B cell (primary cell): ENCODE measurements at regions not wholly inside any gene's neighbourhood (a gene's known extent, or its start where the extent isn't known, plus 50 kb on each side); places are given as distances from the start of the nearest gene placed in this dataset.
A peak's percentile ranks its signal among the peaks of the same experiment; 100 is the strongest.

ENCODE experiments used
- ATAC-seq: fragments of 200-7000 bp; cut with Tn5 transposase; one replicate; pipeline ENCODE4 v1.10.0; 2021; ENCODE audit warnings: low read depth, mild to moderate bottlenecking, moderate number of reproducible peaks, moderate library complexity
- CTCF ChIA-PET: fragments of 350-600 bp; sonication (Branson Sonifier 250); formaldehyde crosslinking; loops from one replicate; lab custom pipeline; 2021; ENCODE audit warnings: antibody characterized with exemption, inconsistent platforms; lab: Charles Lee
- POLR2A ChIA-PET: fragments of 350-600 bp; sonication (Branson Sonifier 250); formaldehyde crosslinking; loops from one replicate; lab custom pipeline; 2021; ENCODE audit warnings: antibody characterized with exemption; lab: Charles Lee
- DNase-seq: peaks from one replicate; pipeline ENCODE4 v3.0.0; 2013
- H2AFZ ChIP-seq: 2 replicates; pipeline ENCODE4 v1.6.1; 2012; ENCODE audit warnings: mild to moderate bottlenecking, low read depth, low read length; ENCODE audit not compliant: insufficient read depth, poor library complexity, severe bottlenecking
- H3K27ac ChIP-seq, 2 donors: 1 replicate in 1 of 2; 2 replicates in 1 of 2; pipeline ENCODE4 v1.5.1; 2012 to 2013; ENCODE audit warnings: low read length in 2 of 2, mild to moderate bottlenecking in 2 of 2, moderate library complexity in 1 of 2
- H3K27me3 ChIP-seq, 4 experiments: fragments of 200-600 bp in 1 of 4; sonication (generic) in 1 of 4; replicated peaks in 1 of 4; 1 replicate in 2 of 4; 2 replicates in 2 of 4; pipeline versions ENCODE4 v1.6.1 to v1.7.0; 2013 to 2016; ENCODE audit warnings: low read length in 3 of 4, mild to moderate bottlenecking in 2 of 4, mixed read lengths in 1 of 4, moderate library complexity in 1 of 4; ENCODE audit not compliant: insufficient read depth in 4 of 4, control insufficient read depth in 3 of 4; ENCODE audit errors: control extremely low read depth in 1 of 4
- H3K36me3 ChIP-seq, 2 experiments: replicated peaks in 1 of 2; 1 replicate in 1 of 2; 2 replicates in 1 of 2; pipeline versions ENCODE4 v1.6.1 to v1.7.1; 2013; ENCODE audit warnings: low read length in 1 of 2; ENCODE audit not compliant: insufficient read depth in 2 of 2, control insufficient read depth in 1 of 2; ENCODE audit errors: control extremely low read depth in 1 of 2, extremely low read depth in 1 of 2
- H3K4me1 ChIP-seq, 2 donors: fragments of 200-600 bp in 1 of 2; sonication (generic) in 1 of 2; 1 replicate in 1 of 2; 2 replicates in 1 of 2; pipeline versions ENCODE4 v1.5.1 to v1.6.1; 2013 to 2017; ENCODE audit warnings: low read length in 2 of 2; ENCODE audit not compliant: control insufficient read depth in 2 of 2, insufficient read depth in 2 of 2
- H3K4me2 ChIP-seq: replicated peaks from 2 replicates; pipeline ENCODE3; 2012; ENCODE audit warnings: mild to moderate bottlenecking, low read depth, low read length; ENCODE audit not compliant: poor library complexity, severe bottlenecking
- H3K4me3 ChIP-seq, 5 experiments: fragments of 200-600 bp in 1 of 5; sonication (generic) in 1 of 5; 1 replicate in 3 of 5; 2 replicates in 2 of 5; pipeline versions ENCODE4 v1.5.1 to v1.7.0; 2011 to 2016; ENCODE audit warnings: low read length in 4 of 5, mild to moderate bottlenecking in 4 of 5, low read depth in 2 of 5, control low read depth in 1 of 5, moderate library complexity in 1 of 5; ENCODE audit not compliant: insufficient read depth in 1 of 5; ENCODE audit errors: control extremely low read depth in 1 of 5, extremely low read depth in 1 of 5
- H3K79me2 ChIP-seq: fragments of 200-600 bp; sonication (generic); one replicate; pipeline ENCODE4 v1.6.0; 2016; ENCODE audit warnings: low read length; ENCODE audit not compliant: control insufficient read depth, insufficient read depth
- H3K9ac ChIP-seq: fragments of 200-600 bp; sonication (generic); 2 replicates; pipeline ENCODE4 v1.6.1; 2017; ENCODE audit warnings: mild to moderate bottlenecking, low read length, moderate library complexity
- H3K9me3 ChIP-seq, 3 donors: one replicate each; pipeline versions ENCODE4 v1.6.1 to v1.7.1; 2013; ENCODE audit warnings: low read length in 2 of 3; ENCODE audit not compliant: control insufficient read depth in 2 of 3, insufficient read depth in 1 of 3; ENCODE audit errors: control extremely low read depth in 1 of 3
- H4K20me1 ChIP-seq: 2 replicates; pipeline ENCODE4 v1.6.0; 2012; ENCODE audit warnings: mild to moderate bottlenecking, low read length; ENCODE audit not compliant: insufficient read depth, control insufficient read depth, poor library complexity, severe bottlenecking
- H3K27ac Mint-ChIP-seq: one replicate; pipeline ENCODE4 v1.8.0; 2021; ENCODE audit warnings: mixed read lengths
- H3K27me3 Mint-ChIP-seq: one replicate; pipeline ENCODE4 v1.8.0; 2021; ENCODE audit warnings: mixed read lengths
- H3K4me1 Mint-ChIP-seq: one replicate; pipeline ENCODE4 v1.8.0; 2021; ENCODE audit warnings: mixed read lengths
- H3K4me3 Mint-ChIP-seq: one replicate; pipeline ENCODE4 v1.8.0; 2021; ENCODE audit warnings: mixed read lengths
- H3K9me3 Mint-ChIP-seq: one replicate; pipeline ENCODE4 v1.8.0; 2022; ENCODE audit warnings: mixed read lengths; ENCODE audit not compliant: insufficient read depth
- EZH2 ChIP-seq: IDR thresholded peaks from 2 replicates; pipeline ENCODE4 v1.6.1; 2012; ENCODE audit warnings: borderline replicate concordance, low read depth, mild to moderate bottlenecking, moderate library complexity, low read length; ENCODE audit not compliant: insufficient read depth, poor library complexity, severe bottlenecking
- WGBS: methylation state at CpG from one replicate; pipeline ENCODE4 v1.1.5; 2013; ENCODE audit warnings: missing lambda C conversion rate; ENCODE audit not compliant: insufficient coverage; 5-methylcytosine and 5-hydroxymethylcytosine counted together
- intact Hi-C: fragments of 100-400 bp; cut with micrococcal nuclease; formaldehyde crosslinking; loops from one replicate; pipeline ENCODE4 v1.10.0; 2022
- TF ChIP-seq, protein P1 (sequence below): fragments of 200-600 bp; IDR thresholded peaks from one replicate; pipeline ENCODE4 v1.8.0; 2022; ENCODE audit warnings: antibody characterized with exemption, mild to moderate bottlenecking

DNA sequence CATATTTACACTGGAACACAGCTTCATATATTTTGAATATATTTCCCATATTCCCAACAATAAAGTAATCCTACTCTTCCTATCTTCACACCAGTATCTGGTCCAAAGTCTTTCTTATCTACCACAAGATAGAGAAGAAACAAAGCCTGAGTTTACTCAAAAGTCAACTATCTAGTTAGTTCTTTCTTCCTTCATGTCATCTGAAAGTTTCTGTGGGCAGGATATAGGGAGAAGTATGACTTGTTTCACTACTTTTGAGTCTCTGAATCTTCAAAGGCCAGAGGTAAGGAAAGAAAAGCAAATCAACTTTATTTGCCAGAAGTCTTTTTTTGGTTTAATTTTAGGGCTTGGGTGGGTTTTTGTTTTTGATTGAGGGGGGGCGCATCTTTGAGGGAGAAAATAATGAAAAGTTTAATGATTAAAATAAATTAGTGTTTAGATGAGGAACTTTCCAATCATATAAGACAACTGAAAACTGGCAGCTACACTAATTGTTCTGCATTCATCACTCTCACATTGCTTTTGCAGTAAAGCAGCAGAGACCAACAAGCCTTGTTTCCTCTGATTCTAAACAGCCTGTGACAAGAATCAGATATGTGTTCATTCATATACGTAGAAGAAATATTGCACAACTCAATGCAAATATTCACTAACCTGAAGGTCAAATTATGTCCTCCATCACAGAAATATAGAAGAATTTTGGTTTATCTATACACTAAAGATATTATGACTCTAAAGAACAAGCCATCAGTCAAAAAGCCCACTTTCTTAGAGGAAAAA, 421.4 kb downstream of the SHQ1 start:
- POLR2A ChIA-PET: no interaction called here
- peaks cover 87% of the 10 kb centered on the region for H4K20me1 ChIP-seq
- H3K4me1 ChIP-seq: peaks cover 17 to 50% of the 10 kb centered on the region in 2 donors
- Mint-ChIP-seq H3K9me3 (peaks cover 7% of the 10 kb centered on the region), H3K4me3 (peak overlapping the region; percentile 77), H3K27me3 (no peaks in the 10 kb centered on the region), H3K4me1 (peaks cover 62% of the 10 kb centered on the region), H3K27ac (no peak overlapping the region)
- H3K27ac ChIP-seq: peak overlapping the region in 1 of 2 donors; percentile 9
- CTCF ChIA-PET: interaction anchor here (0.6 to 1.5 kb wide), 2 partner anchors 98 to 552 kb away, joined by 3 to 5 read pairs; no protein-coding TSS in a partner anchor
- WGBS: no CpG with 5 or more reads among the region's 2 CpGs
- H3K4me3 ChIP-seq: peak overlapping the region in 1 of 5 experiments; percentile 24
- H3K36me3 ChIP-seq: no peaks in the 10 kb centered on the region
- TF ChIP-seq, protein P1, sequence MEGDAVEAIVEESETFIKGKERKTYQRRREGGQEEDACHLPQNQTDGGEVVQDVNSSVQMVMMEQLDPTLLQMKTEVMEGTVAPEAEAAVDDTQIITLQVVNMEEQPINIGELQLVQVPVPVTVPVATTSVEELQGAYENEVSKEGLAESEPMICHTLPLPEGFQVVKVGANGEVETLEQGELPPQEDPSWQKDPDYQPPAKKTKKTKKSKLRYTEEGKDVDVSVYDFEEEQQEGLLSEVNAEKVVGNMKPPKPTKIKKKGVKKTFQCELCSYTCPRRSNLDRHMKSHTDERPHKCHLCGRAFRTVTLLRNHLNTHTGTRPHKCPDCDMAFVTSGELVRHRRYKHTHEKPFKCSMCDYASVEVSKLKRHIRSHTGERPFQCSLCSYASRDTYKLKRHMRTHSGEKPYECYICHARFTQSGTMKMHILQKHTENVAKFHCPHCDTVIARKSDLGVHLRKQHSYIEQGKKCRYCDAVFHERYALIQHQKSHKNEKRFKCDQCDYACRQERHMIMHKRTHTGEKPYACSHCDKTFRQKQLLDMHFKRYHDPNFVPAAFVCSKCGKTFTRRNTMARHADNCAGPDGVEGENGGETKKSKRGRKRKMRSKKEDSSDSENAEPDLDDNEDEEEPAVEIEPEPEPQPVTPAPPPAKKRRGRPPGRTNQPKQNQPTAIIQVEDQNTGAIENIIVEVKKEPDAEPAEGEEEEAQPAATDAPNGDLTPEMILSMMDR: no peak
- TF ChIP-seq EZH2: no peak
- no peak for ATAC-seq
- H3K27me3 ChIP-seq: no peaks in the 10 kb centered on the region
- no peak for DNase-seq
- H3K9ac ChIP-seq: peak overlapping the region; percentile 34
- peak overlapping the region; percentile 45 for H3K4me2 ChIP-seq
- H3K79me2 ChIP-seq: peaks cover 97% of the 10 kb centered on the region
- H3K9me3 ChIP-seq: peaks cover 3 to 10% (median 6%) of the 10 kb centered on the region in 3 donors
- H2AFZ ChIP-seq: no peak overlapping the region
- intact Hi-C loops: loop anchor here (2.0 to 5.0 kb wide), 2 partner anchors 20 to 55 kb away; partner anchors contain the start of gene RYBP

DNA sequence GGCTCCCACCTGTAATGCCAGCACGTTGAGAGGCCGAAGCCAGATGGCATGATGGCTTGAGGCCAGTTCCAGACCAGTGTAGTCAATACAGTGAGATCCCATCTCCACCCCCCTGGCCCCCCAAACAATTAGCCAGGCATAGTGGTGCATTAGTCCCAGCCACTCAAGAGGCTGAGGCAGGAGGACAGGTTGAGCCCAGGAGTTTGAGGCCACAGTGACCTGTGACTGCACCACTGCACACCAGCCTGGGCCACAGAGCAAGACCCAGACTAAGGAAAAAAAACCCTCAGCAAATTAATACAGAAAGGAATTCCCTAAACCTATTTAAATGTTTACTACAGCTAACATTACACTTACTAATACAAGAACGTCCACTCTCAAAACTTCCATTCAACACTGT, 424.6 kb downstream of the SHQ1 start:
- WGBS: 88% methylated on average over 2 of the region's 3 CpGs
- Mint-ChIP-seq H3K4me3 (no peak overlapping the region), H3K4me1 (peaks cover 59% of the 10 kb centered on the region), H3K27ac (no peak overlapping the region), H3K27me3 (no peaks in the 10 kb centered on the region), H3K9me3 (peaks cover 8% of the 10 kb centered on the region)
- H3K4me3 ChIP-seq: no peak overlapping the region
- peaks cover 100% of the 10 kb centered on the region for H3K79me2 ChIP-seq
- no peak overlapping the region for H3K27ac ChIP-seq
- H3K4me1 ChIP-seq: peaks cover 15 to 34% of the 10 kb centered on the region in 2 donors
- H3K36me3 ChIP-seq: peaks cover 0 to 4% of the 10 kb centered on the region in 2 experiments
- no peaks in the 10 kb centered on the region for H3K27me3 ChIP-seq
- peaks cover 7 to 17% (median 10%) of the 10 kb centered on the region in 3 donors for H3K9me3 ChIP-seq
- no peak for TF ChIP-seq EZH2
- TF ChIP-seq, protein P1: no peak
- H2AFZ ChIP-seq: no peak overlapping the region
- intact Hi-C loops: no loop called here
- no peak overlapping the region for H3K4me2 ChIP-seq
- H4K20me1 ChIP-seq: peaks cover 90% of the 10 kb centered on the region
- ATAC-seq: no peak
- H3K9ac ChIP-seq: no peak overlapping the region
- no peak for DNase-seq
- ChIA-PET CTCF (no interaction called here), POLR2A (no interaction called here)
